ENCODE measurements at regions not wholly inside any gene's neighbourhood (a gene's known extent, or its start where the extent isn't known, plus 50 kb on each side); places are given as distances from the start of the nearest gene placed in this dataset.

GRCh38 chr6:95946906-95947305 lies 68.9 kb upstream of the FUT9 start:
- H3K27ac ChIP-seq (ENCODE audit: low read depth, low read length): no peak overlapping the region
- no peak overlapping the region for H2AFZ ChIP-seq (ENCODE audit: low read length)
- no peaks in the 10 kb centered on the region for H3K79me2 ChIP-seq (ENCODE audit: insufficient read depth, low read length)
- DNase-seq (ENCODE audit: insufficient read length, low spot score, missing footprints): no peak
- no peaks in the 10 kb centered on the region for H3K36me3 ChIP-seq (ENCODE audit: insufficient read depth, low read length)
- no peaks in the 10 kb centered on the region for H3K4me1 ChIP-seq (ENCODE audit: insufficient read depth, low read length)
- no peak overlapping the region for H3K4me2 ChIP-seq (ENCODE audit: insufficient read depth, low read length)
- H3K27me3 ChIP-seq (ENCODE audit: insufficient read depth, low read length): no peaks in the 10 kb centered on the region
- H4K20me1 ChIP-seq (ENCODE audit: insufficient read depth, low read length): no peaks in the 10 kb centered on the region
- H3K4me3 ChIP-seq (ENCODE audit: insufficient read depth, low read length): no peak overlapping the region
- H3K9me3 ChIP-seq (ENCODE audit: low read depth, low read length): no peaks in the 10 kb centered on the region
- TF ChIP-seq, protein P1, sequence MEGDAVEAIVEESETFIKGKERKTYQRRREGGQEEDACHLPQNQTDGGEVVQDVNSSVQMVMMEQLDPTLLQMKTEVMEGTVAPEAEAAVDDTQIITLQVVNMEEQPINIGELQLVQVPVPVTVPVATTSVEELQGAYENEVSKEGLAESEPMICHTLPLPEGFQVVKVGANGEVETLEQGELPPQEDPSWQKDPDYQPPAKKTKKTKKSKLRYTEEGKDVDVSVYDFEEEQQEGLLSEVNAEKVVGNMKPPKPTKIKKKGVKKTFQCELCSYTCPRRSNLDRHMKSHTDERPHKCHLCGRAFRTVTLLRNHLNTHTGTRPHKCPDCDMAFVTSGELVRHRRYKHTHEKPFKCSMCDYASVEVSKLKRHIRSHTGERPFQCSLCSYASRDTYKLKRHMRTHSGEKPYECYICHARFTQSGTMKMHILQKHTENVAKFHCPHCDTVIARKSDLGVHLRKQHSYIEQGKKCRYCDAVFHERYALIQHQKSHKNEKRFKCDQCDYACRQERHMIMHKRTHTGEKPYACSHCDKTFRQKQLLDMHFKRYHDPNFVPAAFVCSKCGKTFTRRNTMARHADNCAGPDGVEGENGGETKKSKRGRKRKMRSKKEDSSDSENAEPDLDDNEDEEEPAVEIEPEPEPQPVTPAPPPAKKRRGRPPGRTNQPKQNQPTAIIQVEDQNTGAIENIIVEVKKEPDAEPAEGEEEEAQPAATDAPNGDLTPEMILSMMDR (IDR thresholded peaks at IDR 0.05; ENCODE audit: extremely low read depth, low read depth, low read length): no peak

DNA sequence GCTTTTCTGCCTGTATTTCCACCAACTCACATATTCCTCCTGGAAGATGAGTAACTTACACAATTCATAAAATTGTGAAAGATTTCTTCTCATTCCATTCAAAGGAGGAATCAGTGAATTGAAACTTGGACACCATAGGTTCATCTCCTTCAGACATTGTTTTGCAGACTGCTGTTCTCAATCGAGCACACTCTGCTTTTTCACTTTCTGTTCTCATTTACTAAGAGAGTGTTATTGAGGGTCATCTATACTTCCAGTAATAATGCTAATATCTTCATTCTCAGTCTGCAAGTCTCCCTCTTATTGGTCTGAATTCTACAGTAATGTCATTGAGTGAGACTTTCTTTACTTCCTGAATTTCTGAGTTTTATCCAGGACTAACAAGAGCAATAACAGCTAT lies 67.5 kb upstream of the FUT9 start:
- H3K27ac ChIP-seq (ENCODE audit: low read depth, low read length): no peak overlapping the region
- no peaks in the 10 kb centered on the region for H3K4me1 ChIP-seq (ENCODE audit: insufficient read depth, low read length)
- H4K20me1 ChIP-seq (ENCODE audit: insufficient read depth, low read length): no peaks in the 10 kb centered on the region
- TF ChIP-seq, protein P1 (IDR thresholded peaks at IDR 0.05; ENCODE audit: extremely low read depth, low read depth, low read length): no peak
- no peaks in the 10 kb centered on the region for H3K27me3 ChIP-seq (ENCODE audit: insufficient read depth, low read length)
- no peaks in the 10 kb centered on the region for H3K9me3 ChIP-seq (ENCODE audit: low read depth, low read length)
- H3K79me2 ChIP-seq (ENCODE audit: insufficient read depth, low read length): no peaks in the 10 kb centered on the region
- DNase-seq (ENCODE audit: insufficient read length, low spot score, missing footprints): no peak
- H3K4me3 ChIP-seq (ENCODE audit: insufficient read depth, low read length): no peak overlapping the region
- H3K4me2 ChIP-seq (ENCODE audit: insufficient read depth, low read length): no peak overlapping the region
- no peak overlapping the region for H2AFZ ChIP-seq (ENCODE audit: low read length)
- no peaks in the 10 kb centered on the region for H3K36me3 ChIP-seq (ENCODE audit: insufficient read depth, low read length)

- H3K4me1 ChIP-seq (ENCODE audit: insufficient read depth, low read length): no peaks in the 10 kb centered on the region
- no peaks in the 10 kb centered on the region for H3K36me3 ChIP-seq (ENCODE audit: insufficient read depth, low read length)
- no peaks in the 10 kb centered on the region for H3K9me3 ChIP-seq (ENCODE audit: low read depth, low read length)
- TF ChIP-seq, protein P1 (IDR thresholded peaks at IDR 0.05; ENCODE audit: extremely low read depth, low read depth, low read length): no peak
- no peaks in the 10 kb centered on the region for H3K79me2 ChIP-seq (ENCODE audit: insufficient read depth, low read length)
- DNase-seq (ENCODE audit: insufficient read length, low spot score, missing footprints): no peak
- no peak overlapping the region for H3K4me2 ChIP-seq (ENCODE audit: insufficient read depth, low read length)
- H3K27ac ChIP-seq (ENCODE audit: low read depth, low read length): no peak overlapping the region
- no peak overlapping the region for H3K4me3 ChIP-seq (ENCODE audit: insufficient read depth, low read length)
- no peak overlapping the region for H2AFZ ChIP-seq (ENCODE audit: low read length)
- no peaks in the 10 kb centered on the region for H3K27me3 ChIP-seq (ENCODE audit: insufficient read depth, low read length)
- no peaks in the 10 kb centered on the region for H4K20me1 ChIP-seq (ENCODE audit: insufficient read depth, low read length)
These were observed 65.8 kb upstream of the FUT9 start for GRCh38 chr6:95949985-95950384.

- H3K79me2 ChIP-seq (ENCODE audit: insufficient read depth, low read length): no peaks in the 10 kb centered on the region
- H3K4me3 ChIP-seq (ENCODE audit: insufficient read depth, low read length): no peak overlapping the region
- TF ChIP-seq, protein P1 (IDR thresholded peaks at IDR 0.05; ENCODE audit: extremely low read depth, low read depth, low read length): no peak
- no peak for DNase-seq (ENCODE audit: insufficient read length, low spot score, missing footprints)
- no peaks in the 10 kb centered on the region for H4K20me1 ChIP-seq (ENCODE audit: insufficient read depth, low read length)
- H3K4me1 ChIP-seq (ENCODE audit: insufficient read depth, low read length): no peaks in the 10 kb centered on the region
- H3K36me3 ChIP-seq (ENCODE audit: insufficient read depth, low read length): no peaks in the 10 kb centered on the region
- no peak overlapping the region for H3K4me2 ChIP-seq (ENCODE audit: insufficient read depth, low read length)
- no peaks in the 10 kb centered on the region for H3K27me3 ChIP-seq (ENCODE audit: insufficient read depth, low read length)
- H2AFZ ChIP-seq (ENCODE audit: low read length): no peak overlapping the region
- peaks cover 5% of the 10 kb centered on the region for H3K9me3 ChIP-seq (ENCODE audit: low read depth, low read length)
- no peak overlapping the region for H3K27ac ChIP-seq (ENCODE audit: low read depth, low read length)
These were observed 57.1 kb upstream of the FUT9 start for GRCh38 chr6:95958686-95959085.

Measured in osteoblast (primary cell).